ENCODE measurements at regions not wholly inside any gene's neighbourhood (a gene's known extent, or its start where the extent isn't known, plus 50 kb on each side); places are given as distances from the start of the nearest gene placed in this dataset.

- Mint-ChIP-seq H3K36me3 (no peaks in the 10 kb centered on the region; the same call in none of the 2 replicates), H3K9me3 (peaks cover 11% of the 10 kb centered on the region), H3K4me1 (peaks cover 7% of the 10 kb centered on the region), H3K27me3 (ENCODE audit: low read depth) (0 out of 2 replicates have a peak, but pooled peaks cover 3% of the 10 kb centered on the region), H3K4me3 (no peak overlapping the region), H3K27ac (no peak overlapping the region)
- ChIA-PET CTCF (no interaction called here), POLR2A (no interaction called here)
- TF ChIP-seq SMAD4 (CRISPR knock-in tag; IDR thresholded peaks at IDR 0.05) (no peak), IRF2 (CRISPR knock-in tag; IDR thresholded peaks at IDR 0.05; ENCODE audit: borderline replicate concordance, low read depth) (no peak), PRRX2 (CRISPR knock-in tag; IDR thresholded peaks at IDR 0.05) (no peak), GRHL2 (CRISPR knock-in tag; IDR thresholded peaks at IDR 0.05; ENCODE audit: insufficient replicate concordance, severe bottlenecking) (no peak), E2F1 (CRISPR knock-in tag; IDR thresholded peaks at IDR 0.05) (no peak), USF1 (CRISPR knock-in tag; IDR thresholded peaks at IDR 0.05) (no peak), IRF1 (CRISPR knock-in tag; IDR thresholded peaks at IDR 0.05) (no peak), NFE2L1 (CRISPR knock-in tag; IDR thresholded peaks at IDR 0.05) (no peak)
- DNase-seq (ENCODE audit: low spot score) (no peak), ATAC-seq (no peak)
These were observed 576.8 kb downstream of the METTL4 start for GRCh38 chr18:1994471-1994870.

GRCh38 chr18:1995041-1995612 is 576.2 kb downstream of the METTL4 start:
- Mint-ChIP-seq H3K27ac (no peak overlapping the region), H3K4me1 (peaks cover 14% of the 10 kb centered on the region)

GRCh38 chr18:1998121-1998520 is 573.2 kb downstream of the METTL4 start:
- CTCF ChIA-PET = no interaction called here
- TF ChIP-seq ZNF281 (CRISPR knock-in tag; IDR thresholded peaks at IDR 0.05) (no peak), MLX (CRISPR knock-in tag; IDR thresholded peaks at IDR 0.05) (no peak), ESRRA (CRISPR knock-in tag; IDR thresholded peaks at IDR 0.05; ENCODE audit: borderline replicate concordance) (no peak), PRDM15 (CRISPR knock-in tag; IDR thresholded peaks at IDR 0.05) (no peak), NFATC4 (CRISPR knock-in tag; IDR thresholded peaks at IDR 0.05) (no peak), NFE2L1 (CRISPR knock-in tag; IDR thresholded peaks at IDR 0.05) (no peak), FOXJ3 (CRISPR knock-in tag; IDR thresholded peaks at IDR 0.05; ENCODE audit: borderline replicate concordance) (no peak)

More at GRCh38 chr18:1995041-1995612, 576.2 kb downstream of the METTL4 start:
- POLR2A ChIA-PET = no interaction called here
- Mint-ChIP-seq H3K36me3 (no peaks in the 10 kb centered on the region; the same call in none of the 2 replicates), H3K9me3 (peaks cover 17% of the 10 kb centered on the region), H3K27me3 (ENCODE audit: low read depth) (0 out of 2 replicates have a peak, but pooled peaks cover 3% of the 10 kb centered on the region), H3K4me3 (no peak overlapping the region)
- CTCF ChIA-PET = no interaction called here
- ATAC-seq (no peak), DNase-seq (ENCODE audit: low spot score) (no peak)
- TF ChIP-seq CBFB (CRISPR knock-in tag; IDR thresholded peaks at IDR 0.05; ENCODE audit: low read depth) (no peak), TP53 (CRISPR knock-in tag; IDR thresholded peaks at IDR 0.05) (no peak), E2F5 (CRISPR knock-in tag; IDR thresholded peaks at IDR 0.05) (no peak), ZBTB43 (CRISPR knock-in tag; IDR thresholded peaks at IDR 0.05) (no peak)

More at GRCh38 chr18:1998121-1998520, 573.2 kb downstream of the METTL4 start:
- Mint-ChIP-seq H3K36me3 (peaks cover 8% of the 10 kb centered on the region), H3K27me3 (ENCODE audit: low read depth) (0 out of 2 replicates have a peak, but pooled peaks cover 3% of the 10 kb centered on the region), H3K9me3 (peaks cover 31% of the 10 kb centered on the region), H3K4me3 (no peak overlapping the region), H3K4me1 (peaks cover 28% of the 10 kb centered on the region), H3K27ac (no peak overlapping the region)
- POLR2A ChIA-PET = no interaction called here
- DNase-seq (ENCODE audit: low spot score) (no peak), ATAC-seq (no peak)

Measured in WTC11 (cell line).